RWPE1 (cell line): ENCODE measurements at regions not wholly inside any gene's neighbourhood (a gene's known extent, or its start where the extent isn't known, plus 50 kb on each side); places are given as distances from the start of the nearest gene placed in this dataset.

Source experiments
- CTCF ChIA-PET: fragments of 350-600 bp; sonication (Branson Sonifier 250); formaldehyde crosslinking; extraction: SDS; loops from one replicate; lab custom pipeline; 2021; lab: Yijun Ruan, JAX
- POLR2A ChIA-PET: fragments of 400-600 bp; formaldehyde crosslinking; extraction: SDS; loops from one replicate; lab custom pipeline; 2020; ENCODE audit warnings: antibody characterized with exemption; ENCODE audit not compliant: low non-redundant PET; lab: Yijun Ruan, JAX
- DNase-seq: peaks from one replicate; pipeline ENCODE4 v3.0.0; 2012; ENCODE audit warnings: low spot score
- H3K27ac ChIP-seq: fragments of 450-650 bp; 2 replicates; pipeline ENCODE4 v1.5.1; 2017
- TF ChIP-seq, protein P1 (sequence below): fragments of 450-650 bp; conservative IDR thresholded peaks from 2 replicates; pipeline ENCODE4 v1.5.1; 2017; ENCODE audit warnings: low read depth, mild to moderate bottlenecking

- CTCF ChIA-PET = no interaction called here
- POLR2A ChIA-PET = no interaction called here
- H3K27ac ChIP-seq = no peak overlapping the region
- no peak for DNase-seq
- TF ChIP-seq, protein P1, sequence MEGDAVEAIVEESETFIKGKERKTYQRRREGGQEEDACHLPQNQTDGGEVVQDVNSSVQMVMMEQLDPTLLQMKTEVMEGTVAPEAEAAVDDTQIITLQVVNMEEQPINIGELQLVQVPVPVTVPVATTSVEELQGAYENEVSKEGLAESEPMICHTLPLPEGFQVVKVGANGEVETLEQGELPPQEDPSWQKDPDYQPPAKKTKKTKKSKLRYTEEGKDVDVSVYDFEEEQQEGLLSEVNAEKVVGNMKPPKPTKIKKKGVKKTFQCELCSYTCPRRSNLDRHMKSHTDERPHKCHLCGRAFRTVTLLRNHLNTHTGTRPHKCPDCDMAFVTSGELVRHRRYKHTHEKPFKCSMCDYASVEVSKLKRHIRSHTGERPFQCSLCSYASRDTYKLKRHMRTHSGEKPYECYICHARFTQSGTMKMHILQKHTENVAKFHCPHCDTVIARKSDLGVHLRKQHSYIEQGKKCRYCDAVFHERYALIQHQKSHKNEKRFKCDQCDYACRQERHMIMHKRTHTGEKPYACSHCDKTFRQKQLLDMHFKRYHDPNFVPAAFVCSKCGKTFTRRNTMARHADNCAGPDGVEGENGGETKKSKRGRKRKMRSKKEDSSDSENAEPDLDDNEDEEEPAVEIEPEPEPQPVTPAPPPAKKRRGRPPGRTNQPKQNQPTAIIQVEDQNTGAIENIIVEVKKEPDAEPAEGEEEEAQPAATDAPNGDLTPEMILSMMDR = no peak
Measured at GRCh38 chr10:128896116-128896795, 570.8 kb upstream of the MGMT start.

- POLR2A ChIA-PET = no interaction called here
- CTCF ChIA-PET = no interaction called here
- no peak overlapping the region for H3K27ac ChIP-seq
- TF ChIP-seq, protein P1 = no peak
- DNase-seq = no peak
Measured at GRCh38 chr10:128896963-128897362, 570.1 kb upstream of the MGMT start.

GRCh38 chr10:128897401-128898129 is 569.5 kb upstream of the MGMT start:
- DNase-seq = no peak
- ChIA-PET POLR2A (no interaction called here), CTCF (no interaction called here)
- TF ChIP-seq, protein P1 = no peak
- no peak overlapping the region for H3K27ac ChIP-seq

GRCh38 chr10:128898133-128898915 is 568.7 kb upstream of the MGMT start:
- DNase-seq = no peak
- CTCF ChIA-PET = no interaction called here
- TF ChIP-seq, protein P1 = no peak
- POLR2A ChIA-PET = no interaction called here
- no peak overlapping the region for H3K27ac ChIP-seq

- ChIA-PET POLR2A (no interaction called here), CTCF (no interaction called here)
- no peak for DNase-seq
- TF ChIP-seq, protein P1 = no peak
- no peak overlapping the region for H3K27ac ChIP-seq
Measured at GRCh38 chr10:128898916-128899195, 568.2 kb upstream of the MGMT start.

DNA sequence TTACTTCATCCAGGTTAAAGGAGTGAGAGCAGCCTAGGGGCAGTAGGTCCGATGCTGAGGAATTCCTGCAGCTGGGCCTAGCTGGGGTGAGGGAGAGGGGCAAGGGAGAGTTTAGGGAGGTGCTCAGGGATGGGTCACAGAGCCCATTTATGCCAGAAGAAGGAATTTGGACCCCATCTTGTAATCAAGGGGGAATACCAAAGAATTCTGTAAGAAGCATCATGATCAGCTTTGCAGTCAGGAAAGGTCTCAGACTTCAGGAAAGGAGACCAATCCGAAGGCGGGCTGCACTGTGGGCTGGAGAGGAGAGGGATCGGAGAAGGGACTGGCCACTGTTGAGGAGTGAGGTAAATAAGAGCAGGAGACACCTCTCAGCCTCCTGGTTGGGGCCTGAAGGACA is 566.6 kb upstream of the MGMT start:
- ChIA-PET POLR2A (no interaction called here), CTCF (no interaction called here)
- DNase-seq = no peak
- no peak overlapping the region for H3K27ac ChIP-seq
- TF ChIP-seq, protein P1 = no peak
